Gastroesophageal sphincter (tissue), 3 donors: ENCODE measurements at regions not wholly inside any gene's neighbourhood (a gene's known extent, or its start where the extent isn't known, plus 50 kb on each side); places are given as distances from the start of the nearest gene placed in this dataset.

Experiments used
- EP300 ChIP-seq: sonication (generic); formaldehyde crosslinking; IDR thresholded peaks from one replicate; pipeline ENCODE4 v1.6.1; 2017; ENCODE audit warnings: antibody characterized with exemption, mild to moderate bottlenecking
- POLR2A ChIP-seq, 2 donors: fragments of 450-650 bp; IDR thresholded peaks; one replicate each; pipeline ENCODE4 v1.6.1; 2017; ENCODE audit warnings: antibody characterized with exemption in 2 of 2, mild to moderate bottlenecking in 2 of 2, moderate library complexity in 1 of 2
- POLR2AphosphoS5 ChIP-seq: sonication (generic); formaldehyde crosslinking; IDR thresholded peaks from one replicate; pipeline ENCODE4 v1.6.1; 2017; ENCODE audit warnings: antibody characterized with exemption
- TF ChIP-seq, protein P1 (sequence below), 4 experiments: fragments of 200-600 bp in 2 of 4; fragments of 450-650 bp in 2 of 4; sonication (generic) in 1 of 4; IDR thresholded peaks; one replicate each; pipeline ENCODE4 v1.5.1; 2017 to 2019; ENCODE audit warnings: antibody characterized with exemption in 4 of 4, mild to moderate bottlenecking in 2 of 4, moderate library complexity in 2 of 4

DNA sequence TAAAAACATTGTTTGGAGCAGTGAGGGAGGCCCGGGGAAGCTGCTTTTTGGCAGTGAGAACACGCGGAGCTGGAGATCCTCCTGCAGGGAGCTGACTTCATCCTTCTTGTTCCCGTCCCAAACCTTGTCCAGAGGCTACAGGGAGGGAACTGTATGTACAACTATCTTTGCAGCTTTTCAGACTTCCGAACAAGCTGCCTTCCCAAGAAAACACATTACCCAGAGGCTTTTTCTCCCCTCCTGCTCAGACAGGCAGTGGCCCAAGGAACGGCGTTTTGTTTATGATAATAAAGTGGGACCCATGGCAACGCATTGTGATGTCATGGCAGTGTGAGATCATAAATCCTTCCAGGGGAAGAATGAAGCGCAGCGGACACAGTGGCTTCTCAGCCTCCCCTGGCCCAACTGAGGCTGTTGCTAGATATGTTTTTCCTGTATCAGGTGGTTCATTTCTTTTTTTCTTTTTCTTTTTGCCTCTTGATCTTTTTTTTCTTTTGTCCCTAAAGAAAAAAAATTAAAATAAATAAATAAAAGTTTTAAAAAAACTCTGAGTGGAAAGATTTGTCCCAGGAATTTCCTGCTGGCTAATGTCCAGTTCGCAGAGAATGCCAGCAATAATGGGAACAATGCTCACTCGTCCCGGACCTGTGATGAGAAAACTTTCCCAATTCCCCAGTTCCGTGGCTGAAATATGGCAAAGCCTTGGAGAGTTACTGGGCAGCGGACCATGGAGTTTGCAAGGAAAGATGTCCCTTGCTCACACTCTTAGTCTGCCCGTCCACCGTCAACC is 103.4 kb upstream of the MAP1LC3B2 start:
- TF ChIP-seq POLR2A (IDR thresholded peaks at IDR 0.05) (no peak), EP300 (peak; percentile 36), POLR2AphosphoS5 (peak; percentile 97)
- TF ChIP-seq, protein P1, sequence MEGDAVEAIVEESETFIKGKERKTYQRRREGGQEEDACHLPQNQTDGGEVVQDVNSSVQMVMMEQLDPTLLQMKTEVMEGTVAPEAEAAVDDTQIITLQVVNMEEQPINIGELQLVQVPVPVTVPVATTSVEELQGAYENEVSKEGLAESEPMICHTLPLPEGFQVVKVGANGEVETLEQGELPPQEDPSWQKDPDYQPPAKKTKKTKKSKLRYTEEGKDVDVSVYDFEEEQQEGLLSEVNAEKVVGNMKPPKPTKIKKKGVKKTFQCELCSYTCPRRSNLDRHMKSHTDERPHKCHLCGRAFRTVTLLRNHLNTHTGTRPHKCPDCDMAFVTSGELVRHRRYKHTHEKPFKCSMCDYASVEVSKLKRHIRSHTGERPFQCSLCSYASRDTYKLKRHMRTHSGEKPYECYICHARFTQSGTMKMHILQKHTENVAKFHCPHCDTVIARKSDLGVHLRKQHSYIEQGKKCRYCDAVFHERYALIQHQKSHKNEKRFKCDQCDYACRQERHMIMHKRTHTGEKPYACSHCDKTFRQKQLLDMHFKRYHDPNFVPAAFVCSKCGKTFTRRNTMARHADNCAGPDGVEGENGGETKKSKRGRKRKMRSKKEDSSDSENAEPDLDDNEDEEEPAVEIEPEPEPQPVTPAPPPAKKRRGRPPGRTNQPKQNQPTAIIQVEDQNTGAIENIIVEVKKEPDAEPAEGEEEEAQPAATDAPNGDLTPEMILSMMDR (IDR thresholded peaks at IDR 0.05): no peak
